Breast epithelium (tissue), 4 donors: ENCODE measurements at regions not wholly inside any gene's neighbourhood (a gene's known extent, or its start where the extent isn't known, plus 50 kb on each side); places are given as distances from the start of the nearest gene placed in this dataset.

Experiments used
- DNase-seq, 2 donors: peaks; one replicate each; pipeline ENCODE4 v3.0.0-alpha.2; 2019; ENCODE audit warnings: low spot score in 2 of 2
- H3K27ac ChIP-seq, 2 donors: fragments of 200-600 bp; sonication (generic) in 1 of 2; one replicate each; pipeline ENCODE4 v1.5.1; 2016 to 2019; ENCODE audit warnings: mild to moderate bottlenecking in 1 of 2
- H3K27me3 ChIP-seq, 2 donors: fragments of 200-600 bp; sonication (generic) in 1 of 2; one replicate each; pipeline versions ENCODE4 v1.5.1 to v1.6.0; 2017 to 2019; ENCODE audit warnings: control low read depth in 1 of 2, mild to moderate bottlenecking in 1 of 2
- H3K36me3 ChIP-seq: fragments of 200-600 bp; one replicate; pipeline ENCODE4 v1.5.1; 2019
- H3K4me1 ChIP-seq, 2 donors: fragments of 200-600 bp; sonication (generic); one replicate each; pipeline ENCODE4 v1.5.1; 2016 to 2019; ENCODE audit warnings: control low read depth in 1 of 2
- H3K4me3 ChIP-seq, 3 donors: fragments of 200-600 bp; sonication (generic); 1 replicate in 2 of 3; 2 replicates in 1 of 3; pipeline ENCODE4 v1.5.1; 2016 to 2019; ENCODE audit warnings: mild to moderate bottlenecking in 3 of 3, moderate library complexity in 2 of 3
- H3K9me3 ChIP-seq, 2 donors: fragments of 200-600 bp; sonication (generic) in 1 of 2; one replicate each; pipeline ENCODE4 v1.5.1; 2016 to 2019; ENCODE audit warnings: control low read depth in 1 of 2
- POLR2A ChIP-seq: fragments of 450-650 bp; IDR thresholded peaks from one replicate; pipeline ENCODE4 v1.6.1; 2016; ENCODE audit warnings: antibody characterized with exemption, mild to moderate bottlenecking, moderate library complexity
- POLR2AphosphoS5 ChIP-seq, 3 donors: sonication (generic); formaldehyde crosslinking; IDR thresholded peaks; one replicate each; pipeline ENCODE4 v1.6.1; 2017; ENCODE audit warnings: antibody characterized with exemption in 3 of 3
- intact Hi-C: fragments of 100-400 bp; cut with DNase I; formaldehyde crosslinking; loops from one replicate; pipeline ENCODE4 v1.15.1; 2023; ENCODE audit warnings: low total_unique reads
- TF ChIP-seq, protein P1 (sequence below), 3 donors: fragments of 450-650 bp; IDR thresholded peaks; one replicate each; pipeline ENCODE4 v1.5.1; 2016 to 2017; ENCODE audit warnings: antibody characterized with exemption in 3 of 3, mild to moderate bottlenecking in 3 of 3, moderate library complexity in 3 of 3

DNA sequence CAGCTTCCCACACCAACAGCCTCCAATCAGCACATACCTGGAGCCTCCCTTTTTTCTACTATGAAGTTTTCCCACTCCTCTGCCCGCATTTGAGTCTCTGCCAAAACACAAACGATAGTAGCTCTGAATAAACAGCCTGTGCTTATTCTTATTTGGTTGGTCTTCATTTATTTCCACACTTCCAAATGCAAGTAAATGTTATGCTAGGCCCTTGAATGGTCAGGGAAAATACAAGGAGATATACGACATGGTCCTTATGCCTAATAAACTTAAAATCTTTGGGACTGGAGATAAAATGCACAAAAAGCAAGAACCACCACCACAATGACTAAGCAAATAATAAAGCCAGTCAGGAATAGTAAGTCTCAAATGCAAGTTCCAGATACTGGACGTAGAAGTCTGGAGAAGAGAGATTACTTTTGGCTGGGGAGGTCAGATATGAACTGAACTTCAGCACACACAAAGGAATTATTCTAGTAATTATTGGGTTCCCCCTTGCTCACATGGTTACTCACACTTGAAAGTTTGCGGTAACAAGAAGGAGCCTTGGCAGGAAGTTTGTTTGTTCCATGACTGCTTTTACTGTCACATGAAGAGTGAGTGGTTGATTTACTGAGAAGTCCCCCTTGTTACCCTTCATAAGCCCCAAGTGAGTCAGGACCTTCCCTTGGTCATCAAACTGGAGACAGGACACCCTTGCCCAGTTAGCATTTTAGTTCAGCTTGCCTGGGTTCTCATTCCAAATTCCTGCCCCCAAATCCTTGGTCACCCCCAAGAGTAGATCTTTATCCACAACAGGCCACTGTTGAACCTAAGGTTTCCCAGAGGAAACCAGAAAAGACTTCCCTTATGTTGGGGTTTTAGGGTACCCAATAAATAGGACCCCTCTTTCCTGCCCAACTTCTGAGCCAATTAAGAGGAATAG, 511.2 kb upstream of the JARID2 start:
- Histone ChIP-seq H3K4me1 (no peaks in the 10 kb centered on the region), H3K36me3 (no peaks in the 10 kb centered on the region), H3K27me3 (no peaks in the 10 kb centered on the region), H3K27ac (no peak overlapping the region), H3K4me3 (no peak overlapping the region), H3K9me3 (no peaks in the 10 kb centered on the region)
- intact Hi-C loops: no loop called here
- TF ChIP-seq POLR2A: no peak
- TF ChIP-seq, protein P1, sequence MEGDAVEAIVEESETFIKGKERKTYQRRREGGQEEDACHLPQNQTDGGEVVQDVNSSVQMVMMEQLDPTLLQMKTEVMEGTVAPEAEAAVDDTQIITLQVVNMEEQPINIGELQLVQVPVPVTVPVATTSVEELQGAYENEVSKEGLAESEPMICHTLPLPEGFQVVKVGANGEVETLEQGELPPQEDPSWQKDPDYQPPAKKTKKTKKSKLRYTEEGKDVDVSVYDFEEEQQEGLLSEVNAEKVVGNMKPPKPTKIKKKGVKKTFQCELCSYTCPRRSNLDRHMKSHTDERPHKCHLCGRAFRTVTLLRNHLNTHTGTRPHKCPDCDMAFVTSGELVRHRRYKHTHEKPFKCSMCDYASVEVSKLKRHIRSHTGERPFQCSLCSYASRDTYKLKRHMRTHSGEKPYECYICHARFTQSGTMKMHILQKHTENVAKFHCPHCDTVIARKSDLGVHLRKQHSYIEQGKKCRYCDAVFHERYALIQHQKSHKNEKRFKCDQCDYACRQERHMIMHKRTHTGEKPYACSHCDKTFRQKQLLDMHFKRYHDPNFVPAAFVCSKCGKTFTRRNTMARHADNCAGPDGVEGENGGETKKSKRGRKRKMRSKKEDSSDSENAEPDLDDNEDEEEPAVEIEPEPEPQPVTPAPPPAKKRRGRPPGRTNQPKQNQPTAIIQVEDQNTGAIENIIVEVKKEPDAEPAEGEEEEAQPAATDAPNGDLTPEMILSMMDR (IDR thresholded peaks at IDR 0.05): no peak
- TF ChIP-seq POLR2AphosphoS5 (IDR thresholded peaks at IDR 0.05): no peak
- DNase-seq: no peak

DNA sequence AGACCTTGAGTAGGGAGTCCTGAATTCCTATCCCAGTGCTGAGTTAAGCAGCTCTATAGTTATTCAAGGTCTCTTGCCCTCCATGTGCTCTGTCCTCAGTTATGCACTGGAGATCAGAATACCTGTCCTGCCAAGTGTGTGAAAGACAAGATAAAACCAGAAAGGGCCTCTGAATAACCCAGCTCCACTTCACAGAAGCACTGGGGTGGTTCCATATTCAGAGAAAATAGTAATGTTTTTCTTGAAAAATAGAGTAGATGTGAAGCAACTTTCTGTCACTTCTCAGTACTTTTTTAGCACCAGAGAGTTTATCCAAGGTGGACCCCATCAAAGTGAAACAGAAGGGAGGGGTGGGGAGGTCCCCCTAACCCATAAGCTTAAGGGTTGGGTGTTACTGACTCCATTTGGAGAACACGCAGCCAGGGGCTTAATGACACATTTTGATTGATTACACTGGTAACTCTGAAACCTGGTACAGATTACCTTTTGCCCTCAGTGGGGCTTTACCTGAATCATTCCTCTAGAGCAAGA, 509.8 kb upstream of the JARID2 start:
- Histone ChIP-seq H3K4me3 (no peak overlapping the region), H3K36me3 (no peaks in the 10 kb centered on the region), H3K27ac (no peak overlapping the region), H3K27me3 (no peaks in the 10 kb centered on the region), H3K4me1 (no peaks in the 10 kb centered on the region), H3K9me3 (no peaks in the 10 kb centered on the region)
- DNase-seq: no peak
- TF ChIP-seq, protein P1 (IDR thresholded peaks at IDR 0.05): no peak
- TF ChIP-seq POLR2A: no peak
- TF ChIP-seq POLR2AphosphoS5 (IDR thresholded peaks at IDR 0.05): no peak
- intact Hi-C loops: no loop called here

DNA sequence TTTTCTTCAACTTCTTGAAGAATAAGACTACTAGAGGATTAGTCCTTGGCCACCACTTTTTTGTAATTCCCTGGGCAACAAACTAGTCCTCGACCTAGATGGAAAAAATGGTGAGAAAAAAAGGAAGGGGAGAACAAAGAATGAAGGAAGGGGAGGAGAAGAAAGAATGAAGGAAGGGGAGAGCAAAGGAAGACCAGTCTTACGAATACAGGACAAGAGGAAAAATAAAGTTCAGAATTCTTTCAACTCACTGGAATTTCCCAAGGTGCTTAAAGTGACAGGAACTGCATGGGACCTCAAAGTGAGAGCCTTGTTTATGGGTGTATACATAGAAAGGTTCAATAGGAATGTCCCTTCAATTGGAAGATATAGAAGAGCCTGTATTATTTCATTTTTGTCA, 509.3 kb upstream of the JARID2 start:
- no peak for DNase-seq
- H3K9me3 ChIP-seq: no peaks in the 10 kb centered on the region
- no peak overlapping the region for H3K4me3 ChIP-seq
- no peak overlapping the region for H3K27ac ChIP-seq
- TF ChIP-seq, protein P1 (IDR thresholded peaks at IDR 0.05): no peak
- TF ChIP-seq POLR2A (no peak), POLR2AphosphoS5 (IDR thresholded peaks at IDR 0.05) (no peak)
- no peaks in the 10 kb centered on the region for H3K36me3 ChIP-seq
- H3K27me3 ChIP-seq: no peaks in the 10 kb centered on the region
- intact Hi-C loops: no loop called here
- no peaks in the 10 kb centered on the region for H3K4me1 ChIP-seq

DNA sequence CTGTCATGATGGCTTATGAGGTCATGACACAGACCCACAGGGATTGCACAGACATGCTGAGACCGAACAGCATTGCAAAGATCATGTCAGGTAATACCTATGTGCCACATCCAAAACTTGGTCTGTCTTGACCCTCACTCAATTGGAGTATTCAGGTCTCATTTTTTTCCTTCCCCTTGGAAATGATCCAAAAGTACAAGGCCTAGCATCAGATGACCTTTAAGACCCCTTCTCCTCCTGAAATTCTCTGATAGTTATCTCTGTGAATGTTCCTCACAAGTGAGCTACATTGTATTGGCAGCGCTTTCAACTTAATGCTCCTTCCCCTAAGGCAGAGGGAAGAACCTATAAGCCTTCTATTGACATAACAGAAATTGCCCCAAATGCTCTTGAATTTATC, 507.4 kb upstream of the JARID2 start:
- H3K4me3 ChIP-seq: no peak overlapping the region

More for the DNA sequence above, 507.4 kb upstream of the JARID2 start:
- Histone ChIP-seq H3K27me3 (no peaks in the 10 kb centered on the region), H3K27ac (no peak overlapping the region), H3K4me1 (no peaks in the 10 kb centered on the region), H3K9me3 (no peaks in the 10 kb centered on the region), H3K36me3 (no peaks in the 10 kb centered on the region)
- TF ChIP-seq, protein P1 (IDR thresholded peaks at IDR 0.05): no peak
- TF ChIP-seq POLR2A: no peak
- TF ChIP-seq POLR2AphosphoS5 (IDR thresholded peaks at IDR 0.05): no peak
- intact Hi-C loops: loop anchor here (2.0 kb wide), 1 partner anchor 60 kb away; no protein-coding TSS in a partner anchor
- DNase-seq: no peak
